OCI-LY7 (cell line): ENCODE measurements at regions not wholly inside any gene's neighbourhood (a gene's known extent, or its start where the extent isn't known, plus 50 kb on each side); places are given as distances from the start of the nearest gene placed in this dataset.

Source experiments
- CTCF ChIP-seq: fragments of 200-600 bp; sonication (generic); conservative IDR thresholded peaks from 2 replicates; pipeline ENCODE4 v1.5.1; 2014; ENCODE audit warnings: mild to moderate bottlenecking, antibody characterized with exemption, low read length, moderate library complexity, mixed read lengths
- EZH2phosphoT487 ChIP-seq: fragments of 200-600 bp; sonication (generic); IDR thresholded peaks from 2 replicates; pipeline ENCODE4 v1.6.1; 2018; ENCODE audit warnings: low read depth, borderline replicate concordance, mild to moderate bottlenecking, mixed run types, antibody characterized with exemption, low read length, moderate library complexity, mixed read lengths

GRCh38 chrX:45363596-45363995 is 162.9 kb upstream of the DIPK2B start:
- TF ChIP-seq CTCF (no peak), EZH2phosphoT487 (no peak)
